SKM-1 treated with dmso at 0.1 percent for 144 hours (cell line): ENCODE measurements at regions not wholly inside any gene's neighbourhood (a gene's known extent, or its start where the extent isn't known, plus 50 kb on each side); places are given as distances from the start of the nearest gene placed in this dataset.

Source experiments
- DNase-seq: peaks from one replicate; lab custom pipeline; 2025; ENCODE audit not compliant: unreplicated experiment; lab: John Stamatoyannopoulos, UW

DNA sequence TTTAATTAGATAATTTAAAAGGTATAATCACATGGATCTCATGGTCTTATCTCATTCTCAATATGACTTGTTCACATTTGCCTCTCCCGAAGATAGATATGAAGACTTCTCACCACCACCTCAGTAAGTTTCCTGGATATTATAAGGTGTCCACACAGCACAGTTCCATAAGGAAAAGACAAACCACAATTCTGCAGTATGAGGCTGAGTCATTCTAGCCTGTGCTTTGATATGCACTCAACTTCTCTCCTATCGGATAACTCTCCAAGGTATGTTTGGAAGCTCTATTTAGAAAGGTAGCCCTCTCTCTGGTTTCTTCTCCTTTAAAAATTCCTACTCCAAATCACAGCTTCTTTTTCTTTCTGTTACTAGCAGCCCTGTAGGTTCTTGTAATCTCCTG lies 612.8 kb downstream of the ZPLD1 start:
- DNase-seq: no peak

DNA sequence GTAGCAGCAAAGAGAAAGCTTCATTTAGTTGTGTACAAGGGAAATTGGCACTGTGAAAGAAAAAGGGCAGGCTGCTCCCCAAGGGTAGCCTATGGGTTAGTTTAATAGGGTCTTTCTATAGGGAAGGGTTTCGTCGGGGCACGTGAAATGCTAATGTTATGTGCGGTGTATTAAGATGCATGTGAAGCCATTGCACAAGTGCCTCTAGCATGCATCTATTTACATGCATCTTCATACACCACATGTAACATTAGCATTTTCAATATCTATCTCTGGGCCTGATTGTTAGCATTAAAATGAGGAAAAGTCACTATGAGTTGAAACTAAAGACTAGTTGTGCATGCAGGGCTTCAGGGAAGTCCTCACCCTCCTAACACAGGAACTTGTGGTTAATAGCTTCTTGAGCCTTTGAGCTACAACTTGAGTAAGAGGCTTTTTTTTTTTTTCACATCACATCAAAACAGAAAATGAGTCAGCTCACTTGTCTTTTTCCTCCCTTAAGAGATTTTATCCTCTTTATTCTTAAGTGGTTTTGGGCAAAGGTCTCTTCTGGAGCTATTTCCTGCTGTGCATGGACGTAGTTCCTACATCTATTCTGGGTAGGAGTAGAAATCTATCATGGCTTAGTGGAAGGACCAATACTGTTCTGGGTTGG lies 613.4 kb downstream of the ZPLD1 start:
- peak; percentile 38 for DNase-seq

DNA sequence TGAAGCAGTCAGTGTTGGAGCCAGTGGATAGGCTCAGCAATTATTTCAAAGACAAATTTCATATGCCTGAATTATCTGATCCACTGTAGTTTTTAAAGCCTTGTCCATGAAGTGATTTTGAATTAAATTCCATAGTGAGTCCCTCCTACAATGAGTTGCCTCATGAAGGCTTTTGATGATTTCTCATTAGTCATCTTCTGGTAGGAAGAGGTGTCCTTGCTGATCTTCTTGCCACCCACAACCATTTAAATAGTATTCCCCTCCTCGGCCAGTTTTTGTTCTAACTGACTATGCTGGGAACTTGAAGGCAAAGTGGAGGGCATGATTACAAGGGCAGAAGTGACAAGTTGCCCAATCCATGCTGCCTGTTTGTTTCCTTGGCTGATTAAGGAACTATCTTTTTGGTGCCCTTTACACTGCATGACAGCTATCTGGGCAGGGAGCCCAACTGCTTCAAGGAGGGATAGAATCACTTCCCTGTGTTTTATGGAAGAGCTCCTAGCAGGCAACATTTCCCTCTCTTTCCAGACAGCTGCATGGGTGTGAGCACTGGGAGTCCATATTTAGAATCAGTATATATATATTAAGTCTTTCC lies 617.5 kb downstream of the ZPLD1 start:
- peak; percentile 36 for DNase-seq

DNA sequence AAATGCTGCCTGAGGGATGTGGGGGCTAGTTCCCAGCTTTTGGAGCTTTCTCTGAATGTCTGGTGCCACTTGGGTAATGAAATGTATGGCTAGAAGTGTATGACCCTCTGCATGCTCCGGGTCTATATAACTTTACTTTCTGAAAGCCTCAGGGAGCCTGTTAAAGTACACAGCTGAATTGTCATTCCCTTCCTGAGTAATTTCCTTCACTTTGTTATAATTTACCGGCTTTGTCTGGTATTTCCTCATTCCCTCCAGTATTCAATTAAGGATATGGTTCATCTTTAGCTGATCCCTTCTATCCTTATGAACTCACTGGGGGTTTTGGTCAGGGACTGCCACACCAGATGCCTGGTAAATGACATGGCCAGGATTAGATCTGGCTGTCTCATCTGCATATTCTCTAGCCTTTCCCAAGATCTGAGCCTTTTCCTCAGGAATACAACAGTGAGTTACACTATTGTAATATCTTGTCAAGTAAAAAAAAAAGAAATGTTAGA lies 620.3 kb downstream of the ZPLD1 start:
- no peak for DNase-seq

DNA sequence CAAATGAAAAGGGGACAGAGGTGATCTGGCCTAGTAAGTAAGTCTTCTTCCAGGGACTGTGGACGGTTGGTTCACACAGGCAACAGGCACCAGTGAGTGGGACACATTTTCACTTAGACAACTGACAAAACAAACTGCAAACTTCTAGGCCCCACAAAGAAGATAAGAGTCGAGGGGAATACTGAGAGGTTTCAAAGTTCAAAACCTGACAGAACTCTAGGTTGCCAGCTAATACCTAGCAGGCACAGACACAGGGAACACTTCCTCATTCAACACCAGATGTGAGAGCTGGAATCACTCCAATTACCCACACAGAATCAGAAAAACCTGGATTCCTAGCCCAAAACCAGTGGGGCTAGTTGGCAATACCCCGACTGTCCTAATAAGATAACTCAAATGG lies 621.7 kb downstream of the ZPLD1 start:
- no peak for DNase-seq

DNA sequence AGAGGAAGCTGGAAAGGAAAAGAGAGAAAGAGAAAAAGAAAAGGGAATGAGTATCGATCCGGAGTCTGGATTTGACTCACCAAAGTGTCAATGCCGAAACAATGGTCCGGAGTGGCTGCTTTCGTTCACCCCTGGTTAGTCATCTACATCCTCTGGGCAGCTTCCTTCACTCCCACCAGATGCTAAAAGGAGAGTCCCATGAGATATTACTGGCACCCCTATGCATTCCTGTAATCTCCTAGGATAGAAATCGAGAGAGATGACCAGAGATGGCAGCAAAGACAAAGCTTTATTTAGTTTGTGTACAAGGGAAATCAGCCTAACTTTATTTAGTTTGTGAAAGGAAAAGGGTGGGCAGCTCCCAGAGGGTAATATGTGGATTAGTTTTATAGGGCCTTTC lies 622.2 kb downstream of the ZPLD1 start:
- no peak for DNase-seq

DNA sequence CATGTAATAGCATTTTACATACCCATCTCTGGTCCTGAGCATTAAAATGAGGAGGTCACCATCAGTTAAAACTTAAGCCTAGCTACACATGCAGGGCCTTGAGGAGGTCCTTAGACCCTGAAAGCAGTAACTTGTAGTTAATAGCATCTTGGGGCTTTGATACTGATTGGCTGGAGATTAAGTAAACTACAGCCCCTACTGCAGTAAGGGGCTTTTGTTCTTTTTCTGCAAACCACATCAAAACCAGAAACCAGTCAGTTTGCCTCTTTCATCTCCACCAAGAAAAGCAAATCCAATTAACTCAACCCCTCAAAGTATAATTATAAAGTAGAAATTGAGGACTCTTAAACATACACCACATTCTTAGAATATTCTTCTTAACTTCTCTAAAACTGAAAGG lies 622.7 kb downstream of the ZPLD1 start:
- DNase-seq: no peak

DNA sequence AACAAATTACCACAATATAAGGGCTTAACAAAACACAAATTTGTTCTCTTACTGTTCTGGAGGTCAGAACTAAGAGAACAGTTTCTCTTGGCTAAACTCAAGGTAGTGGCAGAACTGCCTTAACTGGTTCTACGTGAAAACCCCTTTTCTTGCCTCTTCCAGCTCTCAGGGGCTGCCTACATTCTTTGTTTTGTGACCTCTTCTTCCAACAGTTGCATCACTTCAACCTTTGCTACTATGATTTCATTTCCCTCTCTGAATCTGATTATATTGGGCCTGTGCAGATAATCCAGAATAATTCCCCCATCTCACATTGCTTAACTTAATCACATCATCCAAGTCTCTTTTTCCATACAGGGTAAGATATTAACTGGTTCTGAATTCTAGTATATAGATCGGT lies 624.6 kb downstream of the ZPLD1 start:
- no peak for DNase-seq

DNA sequence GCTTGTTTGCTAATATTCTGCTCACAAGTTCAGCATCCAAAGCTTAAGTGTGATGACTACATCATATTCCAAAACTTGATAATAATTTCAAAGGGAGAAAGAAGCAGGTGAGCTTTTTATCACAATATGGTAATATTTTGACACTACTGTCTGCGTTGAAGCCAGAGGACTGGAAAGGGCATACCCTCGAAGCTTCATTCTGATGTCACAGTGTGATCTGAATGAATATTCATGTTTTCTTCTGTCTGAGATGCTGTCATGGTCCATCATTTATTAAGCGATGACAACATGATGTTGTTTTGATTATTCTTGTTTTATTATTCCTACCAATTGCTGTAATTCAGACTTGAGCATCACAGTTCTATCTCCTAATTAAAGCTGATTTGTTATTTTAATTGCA lies 625.4 kb downstream of the ZPLD1 start:
- DNase-seq: no peak

DNA sequence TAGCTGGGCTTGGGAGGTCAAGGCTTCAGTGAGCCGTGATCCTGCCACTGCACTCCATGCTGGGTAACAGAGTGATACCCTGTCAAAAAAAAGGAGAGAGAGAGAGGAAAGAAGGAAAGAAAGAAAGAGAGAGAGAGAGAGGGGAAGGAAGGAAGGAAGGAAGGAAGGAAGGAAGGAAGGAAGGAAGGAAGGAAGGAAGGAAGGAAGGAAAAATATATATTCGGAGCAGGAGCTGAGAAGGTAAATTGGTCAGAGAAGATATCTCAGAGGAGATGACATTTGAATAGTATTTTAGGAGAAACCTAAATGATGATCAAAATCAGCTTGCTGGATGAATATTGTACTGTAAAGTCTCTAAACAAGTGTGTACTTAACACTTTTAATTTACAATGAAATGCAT lies 633.1 kb downstream of the ZPLD1 start:
- no peak for DNase-seq

DNA sequence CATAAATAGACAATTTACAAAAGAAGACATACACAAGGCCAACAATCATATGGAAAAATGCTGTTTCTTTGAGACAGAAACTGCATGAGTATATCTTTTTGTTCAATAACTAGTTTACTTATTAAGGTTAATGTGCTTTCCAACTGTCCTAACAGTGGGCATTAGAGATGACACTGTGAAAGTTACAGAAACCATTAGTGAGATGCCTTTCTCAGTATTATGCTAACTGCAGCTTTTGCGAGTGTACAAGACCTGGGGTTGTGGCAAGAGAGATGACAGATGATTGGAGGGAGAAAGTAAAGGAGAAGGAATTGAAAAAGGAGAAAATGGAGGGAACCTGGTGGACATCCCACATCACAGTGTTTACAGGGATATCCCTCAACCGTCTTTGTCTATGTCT lies 640.5 kb downstream of the ZPLD1 start:
- DNase-seq: no peak

DNA sequence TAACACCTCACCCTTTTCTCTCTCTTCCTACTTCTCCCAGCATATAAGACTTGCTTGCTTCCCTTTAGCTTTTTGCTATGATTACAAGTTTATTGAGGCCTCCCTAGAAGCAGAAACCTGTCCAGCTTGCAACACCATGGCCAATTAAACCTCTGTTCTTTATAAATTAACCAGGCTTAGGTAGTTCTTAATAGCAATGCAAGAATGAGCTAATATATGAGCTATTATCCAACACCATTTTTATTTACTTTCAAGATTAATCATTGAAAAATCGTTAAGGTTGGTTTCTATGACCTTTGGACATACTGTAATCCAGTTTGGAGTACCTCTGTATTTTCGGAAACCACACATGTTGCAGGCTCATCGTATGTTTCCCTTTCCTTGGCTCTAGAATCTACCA lies 643.1 kb downstream of the ZPLD1 start:
- no peak for DNase-seq

DNA sequence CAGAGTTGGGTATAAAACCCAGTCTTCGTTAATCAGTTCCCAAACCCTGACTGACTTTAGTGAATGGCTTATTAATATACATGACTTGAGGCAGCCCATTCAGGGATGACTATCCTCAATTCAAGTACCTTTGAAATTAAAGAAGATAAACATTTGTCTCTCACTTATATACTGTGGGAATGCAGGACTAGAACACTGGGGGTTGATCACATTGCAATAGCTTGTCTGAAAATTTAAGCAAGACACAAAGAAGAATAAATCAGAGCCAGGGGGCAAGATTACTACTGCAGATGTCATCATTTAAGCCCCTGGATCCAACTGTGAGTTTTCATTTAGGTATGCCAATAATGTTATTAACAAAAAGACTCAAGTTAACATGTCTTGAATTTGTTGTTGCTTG lies 647.7 kb downstream of the ZPLD1 start:
- no peak for DNase-seq

DNA sequence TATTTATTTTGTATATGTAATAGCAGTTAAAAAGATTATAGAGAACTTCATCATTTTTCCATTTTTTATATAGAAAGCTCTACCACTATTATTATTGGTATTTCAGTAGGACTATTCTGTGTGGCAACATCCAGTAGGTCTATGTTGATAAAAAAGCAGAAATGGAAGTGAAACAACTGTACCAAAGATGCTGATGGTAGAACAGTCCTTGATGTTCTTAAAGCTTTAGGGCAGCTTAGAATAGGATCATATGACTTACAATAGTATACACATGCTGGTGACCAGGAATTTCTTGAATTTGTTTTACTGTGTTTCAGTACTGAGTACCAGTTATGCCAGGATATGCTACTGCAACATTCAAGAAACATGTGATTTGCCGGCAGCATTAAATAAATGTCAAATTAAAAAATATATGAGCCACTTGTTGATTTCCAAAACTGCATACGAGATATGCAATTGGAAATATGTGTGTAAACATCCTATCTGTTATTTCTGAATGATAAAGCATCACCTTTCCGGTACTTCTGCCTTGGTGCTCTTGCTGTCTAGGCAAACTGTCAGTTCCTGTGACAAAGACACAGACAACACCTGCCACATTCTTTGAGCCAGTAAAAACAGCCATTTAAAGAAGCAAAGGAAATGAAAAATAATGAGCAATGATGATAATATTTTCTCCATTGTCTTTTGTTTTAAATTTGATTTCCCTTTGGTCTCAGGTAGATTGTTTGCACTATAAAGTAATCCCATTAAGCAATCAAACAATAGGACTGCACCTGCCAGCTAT lies 649.2 kb downstream of the ZPLD1 start:
- DNase-seq: no peak

DNA sequence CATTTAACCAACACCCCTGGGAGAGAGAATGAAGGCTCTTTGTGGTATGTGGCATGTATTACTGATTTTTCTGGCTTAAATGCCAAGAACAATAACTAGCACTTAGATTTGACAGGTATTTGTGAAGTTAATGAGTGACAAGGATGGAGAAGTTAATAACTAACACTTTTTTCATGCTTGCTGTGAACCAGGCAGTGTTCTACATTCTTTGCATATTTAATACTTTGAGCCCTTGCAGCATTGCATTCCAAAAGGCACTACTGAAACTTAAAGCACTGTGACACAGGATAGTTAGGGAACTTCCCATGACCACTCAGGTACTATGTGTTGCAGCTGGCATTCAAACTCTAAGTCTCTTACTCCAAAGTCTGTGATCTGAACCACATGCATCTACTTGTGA lies 650.6 kb downstream of the ZPLD1 start:
- no peak for DNase-seq

DNA sequence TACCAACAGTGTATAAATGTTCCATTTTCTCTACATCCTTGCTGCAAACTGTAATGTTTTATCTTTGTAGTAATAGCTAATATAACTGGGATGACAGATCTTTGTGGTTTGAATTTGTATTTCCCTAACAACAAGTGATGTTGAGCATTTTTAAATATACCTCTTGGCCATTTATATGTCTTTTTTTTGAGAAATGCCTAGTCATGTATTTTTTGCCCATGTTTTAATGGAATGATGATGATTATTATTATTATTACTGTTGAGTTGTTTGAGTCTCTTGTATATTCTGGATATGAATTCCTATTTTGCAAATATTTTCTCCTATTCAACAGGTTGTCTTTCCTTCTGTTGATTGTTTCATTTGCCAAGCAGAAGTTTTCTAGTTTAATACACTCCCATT lies 654.9 kb downstream of the ZPLD1 start:
- DNase-seq: no peak

DNA sequence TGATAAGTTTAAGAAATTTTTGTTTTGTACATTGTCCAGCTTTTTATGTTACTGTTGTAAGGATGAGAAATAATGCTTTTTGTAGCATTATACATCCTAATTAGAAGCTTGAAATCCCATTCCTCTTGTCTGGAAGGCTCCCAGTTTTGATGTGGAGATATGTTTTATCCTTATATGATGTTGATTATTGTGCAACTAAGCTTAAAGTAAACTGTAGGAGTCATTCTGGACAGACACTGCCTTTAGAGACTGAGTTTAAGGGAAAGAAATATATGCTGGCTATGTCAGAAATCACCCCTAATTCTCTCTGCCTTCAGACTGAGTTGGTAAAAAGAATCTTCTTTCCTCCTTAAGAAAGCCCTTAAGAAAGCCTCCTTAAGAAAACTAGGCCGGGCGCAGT lies 670.4 kb downstream of the ZPLD1 start:
- no peak for DNase-seq

DNA sequence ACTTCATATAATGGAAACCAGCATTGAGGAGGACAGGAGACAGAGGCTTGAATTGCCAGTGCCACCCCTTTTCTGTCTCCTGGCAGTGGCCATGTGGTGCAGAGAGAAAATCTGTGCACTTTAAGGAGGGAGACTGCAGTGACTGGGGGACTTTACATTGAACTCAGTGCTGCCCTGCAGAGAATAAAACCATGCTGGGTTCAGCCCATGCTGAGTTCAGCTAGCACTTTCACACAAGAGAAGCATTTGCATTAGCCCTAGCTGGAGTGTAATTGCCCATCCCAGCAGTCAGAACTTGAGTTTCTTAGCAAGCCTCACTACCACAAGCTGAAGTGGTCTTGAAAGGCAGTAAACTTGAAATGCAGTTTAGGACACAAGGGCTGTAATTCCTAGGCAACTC lies 677.5 kb downstream of the ZPLD1 start:
- no peak for DNase-seq

DNA sequence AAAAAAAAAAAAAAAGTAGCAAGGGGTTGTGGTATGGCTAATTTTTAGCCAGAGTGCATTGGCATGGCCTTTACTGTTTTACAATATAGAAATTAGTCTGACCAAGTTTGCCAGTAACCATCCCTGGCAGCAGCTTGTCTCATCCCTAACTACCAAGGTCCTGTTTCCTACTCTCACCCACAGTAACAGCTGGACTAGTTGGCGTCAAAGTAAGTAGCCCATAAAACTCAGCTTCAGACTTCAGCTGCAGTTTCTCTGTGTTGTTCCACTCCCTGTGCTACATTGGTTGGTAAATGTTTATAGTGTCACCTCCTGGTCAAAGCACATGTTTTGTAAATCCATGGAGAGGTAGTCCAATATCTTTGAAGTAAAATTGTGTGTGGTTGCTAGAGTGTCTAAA lies 691.3 kb downstream of the ZPLD1 start:
- DNase-seq: no peak

DNA sequence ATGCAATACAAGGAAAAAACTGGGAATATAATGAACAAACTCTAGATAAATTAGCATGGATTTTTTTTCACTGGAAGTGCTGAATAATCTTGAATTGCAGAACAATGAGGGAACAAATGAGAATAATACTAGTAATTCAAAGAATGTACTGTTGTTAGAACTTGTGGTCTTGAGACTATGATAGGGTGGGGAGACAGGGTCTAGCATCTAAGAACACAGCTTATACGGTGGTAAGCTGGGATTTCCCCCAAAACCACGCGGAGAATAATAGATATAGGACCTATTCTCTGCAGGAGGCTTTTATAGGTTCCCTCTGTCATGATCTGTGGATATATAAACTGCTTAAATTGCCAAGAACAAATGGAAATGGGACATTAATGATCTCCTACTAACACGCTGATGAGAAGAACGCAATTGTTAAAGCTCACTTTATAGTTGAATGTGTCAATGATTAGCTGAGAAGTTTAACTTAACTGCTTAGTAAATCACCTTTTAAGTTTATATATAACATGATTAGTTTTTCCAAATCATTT lies 692.3 kb downstream of the ZPLD1 start:
- DNase-seq: no peak

DNA sequence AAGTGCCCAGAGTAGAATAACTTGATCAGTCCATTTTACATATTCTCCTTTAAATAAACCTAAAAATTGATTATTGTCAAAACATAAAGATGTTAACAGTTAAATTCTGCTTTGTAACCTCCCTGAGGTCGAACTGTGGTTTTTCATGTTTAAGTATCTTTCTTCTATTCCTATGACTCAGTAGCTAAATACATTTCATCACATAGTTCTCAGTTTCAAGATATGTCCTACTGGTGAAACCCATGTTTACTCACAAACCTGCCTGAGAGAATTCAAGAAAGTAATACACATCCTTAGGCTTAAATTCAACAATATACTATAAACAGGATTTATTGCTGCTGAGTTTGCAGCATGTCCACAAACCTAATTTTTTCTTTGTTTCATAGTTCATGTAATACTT lies 692.9 kb downstream of the ZPLD1 start:
- DNase-seq: no peak
